Amniotic stem cell (primary cell): ENCODE measurements at regions not wholly inside any gene's neighbourhood (a gene's known extent, or its start where the extent isn't known, plus 50 kb on each side); places are given as distances from the start of the nearest gene placed in this dataset.
A peak's percentile ranks its signal among the peaks of the same experiment; 100 is the strongest.
"Not testable (repeated sequence)": the region's sequence is repeated elsewhere in the genome, so short reads cannot be mapped to it uniquely, and the experiment has no call there.

Experiments
- DNase-seq: peaks from one replicate; lab custom pipeline; 2025; lab: John Stamatoyannopoulos, UW

GRCh38 chr12:129959889-129960288, 56.1 kb upstream of the TMEM132D start:
- DNase-seq: no peak

DNA sequence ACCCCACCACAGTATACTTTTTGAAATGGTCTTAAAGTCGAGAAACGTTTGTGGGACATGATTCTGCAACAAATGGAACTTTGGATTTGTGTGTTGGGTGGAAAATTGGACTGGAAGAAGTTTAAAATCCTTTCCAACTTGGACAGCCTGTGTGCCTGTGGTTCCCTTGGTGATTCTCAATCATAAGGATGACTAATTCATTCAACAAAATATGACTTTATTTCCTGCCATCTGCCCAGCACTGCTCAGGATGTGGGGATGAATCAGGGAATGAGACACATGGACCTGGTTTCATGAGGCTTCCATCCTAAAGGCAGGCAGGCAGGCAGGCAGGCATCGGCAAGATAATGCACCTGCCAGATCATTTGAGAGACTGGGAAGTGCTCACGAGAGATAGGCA, 57.3 kb upstream of the TMEM132D start:
- DNase-seq: peak; percentile 62

DNA sequence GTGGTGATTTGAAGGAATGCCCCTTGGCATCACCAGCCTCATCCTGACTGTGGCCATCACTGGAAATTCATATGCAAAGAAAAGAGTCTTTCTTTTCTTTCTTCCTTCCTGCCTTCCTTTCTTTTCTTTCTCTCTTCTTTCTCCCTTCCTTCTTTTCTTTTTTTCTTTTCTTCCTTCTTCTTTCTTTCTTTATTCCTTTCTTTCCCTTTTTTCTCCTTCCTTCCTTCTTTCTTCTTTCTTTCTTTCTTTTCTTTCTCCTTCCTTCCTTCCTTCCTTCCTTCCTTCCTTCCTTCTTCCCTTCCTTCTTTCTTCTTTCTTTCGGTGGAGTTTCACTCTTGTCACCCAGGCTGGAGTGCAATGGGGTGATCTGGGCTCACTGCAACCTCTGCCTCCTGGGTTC, 58.0 kb upstream of the TMEM132D start:
- no peak for DNase-seq

DNA sequence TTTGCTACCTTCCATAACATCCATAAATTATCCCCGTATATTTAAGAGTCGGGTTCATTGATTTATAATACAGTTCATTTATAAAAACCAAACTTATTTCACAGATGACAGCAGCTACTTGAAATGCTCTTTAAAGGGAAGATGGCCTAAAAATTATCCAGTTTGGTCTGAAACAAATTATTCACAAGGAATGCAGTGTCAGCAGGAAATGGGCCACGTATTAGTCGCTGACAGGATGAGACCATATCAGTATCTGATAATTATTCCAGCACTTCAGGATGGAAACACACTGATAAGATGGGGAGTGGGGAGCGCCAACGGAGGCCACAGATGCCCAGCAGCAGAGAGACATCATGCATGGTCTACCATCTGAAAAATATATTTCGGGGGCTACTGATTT, 60.5 kb upstream of the TMEM132D start:
- no peak for DNase-seq

DNA sequence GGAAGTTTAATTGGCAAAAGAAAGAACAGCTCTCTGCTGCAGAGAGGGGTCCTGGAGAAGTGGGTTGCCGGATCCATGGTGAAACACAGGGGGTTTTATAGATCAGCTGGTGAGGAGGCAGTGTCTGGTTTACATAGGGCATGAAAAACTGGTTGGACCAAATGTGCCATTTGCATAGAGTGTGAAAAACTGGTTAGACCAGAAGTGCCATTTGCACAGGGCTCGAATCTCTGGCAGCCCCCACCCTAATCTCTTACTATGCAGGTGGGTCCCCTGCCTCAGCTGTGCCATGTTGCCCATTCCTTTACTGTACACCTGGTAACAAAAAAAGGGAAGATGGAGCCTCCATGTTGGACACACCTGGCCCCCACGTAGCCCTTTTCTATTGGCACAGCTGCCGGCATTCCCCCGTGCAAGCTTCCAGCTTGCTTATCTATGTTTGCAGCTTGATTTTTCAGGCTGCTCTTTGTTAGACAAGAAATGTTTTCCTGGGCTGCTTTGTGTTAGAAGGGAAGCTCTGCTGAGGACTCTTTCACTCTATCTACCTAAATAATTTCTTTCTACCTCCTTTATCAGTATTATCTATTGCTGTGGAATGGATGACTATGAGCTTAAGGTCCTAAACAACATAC, 61.1 kb upstream of the TMEM132D start:
- DNase-seq: no peak

DNA sequence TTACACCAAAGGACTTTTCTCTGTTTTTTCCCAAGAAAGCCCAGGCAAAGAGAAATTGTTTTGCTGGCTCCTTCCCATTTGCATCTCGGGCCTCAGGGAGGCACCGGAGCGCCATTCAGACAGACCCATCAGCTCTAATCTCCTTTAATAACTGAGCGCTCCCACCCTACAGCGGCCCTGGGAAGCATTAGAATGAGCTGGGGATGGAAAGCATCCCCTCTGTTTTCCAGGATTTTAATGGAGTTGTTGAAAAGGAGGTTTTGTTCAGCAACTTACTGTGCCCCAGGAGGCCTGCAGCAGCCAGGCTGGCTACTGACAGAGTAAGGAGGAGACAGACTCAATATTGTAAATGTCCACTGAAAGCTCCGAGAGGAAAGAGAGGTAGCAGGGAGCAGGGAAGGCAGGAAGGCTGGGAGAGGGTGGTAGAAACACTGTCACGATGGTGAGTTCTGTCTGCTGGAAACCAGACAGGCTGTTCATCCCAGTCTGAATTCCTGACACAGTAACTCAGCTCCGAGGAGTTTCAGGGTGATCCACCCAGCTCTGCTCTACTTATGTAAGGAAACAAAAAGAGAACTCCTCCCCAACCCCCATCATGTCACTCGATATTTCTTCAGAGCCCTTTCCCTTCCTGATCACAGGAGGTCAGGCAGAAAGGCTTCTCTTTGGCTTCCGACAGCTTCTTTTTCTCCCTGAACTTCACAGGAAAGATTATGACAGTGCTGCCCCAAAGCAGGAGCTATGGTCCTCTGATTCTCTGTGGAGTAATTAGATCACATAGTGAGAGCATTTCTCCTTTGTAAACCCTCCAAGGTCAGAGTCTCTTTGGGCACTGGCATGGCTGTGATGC, 62.5 kb upstream of the TMEM132D start:
- peak; percentile 0 for DNase-seq

DNA sequence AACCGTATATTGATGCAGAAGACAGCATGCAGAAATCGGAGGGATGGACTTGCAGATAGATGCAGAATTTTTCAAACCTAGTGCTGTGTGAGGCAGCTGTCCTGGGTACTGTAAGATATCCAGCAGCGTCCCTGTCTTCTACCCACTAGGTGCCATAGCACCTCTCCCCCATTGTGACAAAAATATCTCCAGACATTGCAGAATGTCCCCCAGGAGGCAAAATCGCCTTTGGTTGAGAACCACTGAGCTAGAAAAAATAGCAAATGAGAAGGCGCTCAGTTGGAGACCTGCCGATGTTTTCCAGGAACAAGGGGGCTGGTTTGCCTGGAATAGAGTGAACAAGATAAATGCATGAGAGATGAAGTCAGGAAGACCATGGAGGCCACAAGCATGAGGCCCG, 67.9 kb upstream of the TMEM132D start:
- DNase-seq: no peak

- no peak for DNase-seq
Observed at GRCh38 chr12:129973236-129973961, 69.6 kb upstream of the TMEM132D start.

GRCh38 chr12:129984106-129984505, 80.3 kb upstream of the TMEM132D start:
- no peak for DNase-seq

DNA sequence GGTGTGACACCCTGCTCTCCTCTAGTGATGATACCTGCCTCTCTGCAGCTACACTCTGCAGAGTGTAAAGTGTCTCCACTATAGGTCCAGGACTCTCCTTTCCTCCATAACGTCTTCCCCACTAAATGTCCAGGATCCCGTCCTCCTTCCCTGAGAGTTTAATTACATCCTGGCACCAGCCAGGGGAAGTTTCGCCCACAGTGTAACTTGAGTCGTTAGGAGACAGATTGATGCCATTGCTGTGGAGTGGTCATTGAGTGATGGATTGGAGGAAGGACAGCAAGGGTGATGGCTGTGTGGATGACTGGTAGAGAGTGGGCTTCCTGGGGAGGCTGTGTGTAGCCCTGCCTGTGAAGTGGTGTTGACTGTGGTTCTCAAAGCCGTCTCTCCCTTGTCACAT, 84.0 kb upstream of the TMEM132D start:
- DNase-seq: no peak

- DNase-seq: no peak
Observed at GRCh38 chr12:129994634-129995033, 90.8 kb upstream of the TMEM132D start.

DNA sequence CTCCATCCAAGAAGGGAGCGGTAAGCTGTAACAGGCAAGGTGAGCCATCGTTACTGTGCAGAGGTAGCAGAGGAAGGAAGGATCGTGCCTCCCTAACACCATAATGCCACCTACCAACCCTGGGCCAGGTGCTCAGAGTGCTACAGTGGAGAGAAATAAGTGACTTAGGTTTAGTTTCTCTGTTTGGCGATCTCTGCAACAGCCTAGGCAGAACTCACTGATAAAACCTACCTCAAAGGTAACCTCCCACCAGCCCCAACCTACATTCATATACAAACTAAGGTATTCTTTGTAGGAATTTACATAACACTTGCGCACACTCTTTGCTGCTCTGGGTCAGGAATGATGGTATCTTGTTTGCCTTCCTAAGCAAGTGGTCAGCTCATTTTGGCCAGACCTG, 93.4 kb upstream of the TMEM132D start:
- no peak for DNase-seq

- DNase-seq: not testable (repeated sequence)
Observed at GRCh38 chr12:130004310-130004877, 100.6 kb upstream of the TMEM132D start.

GRCh38 chr12:130007771-130008170, 103.9 kb upstream of the TMEM132D start:
- no peak for DNase-seq

- DNase-seq: no peak
Observed at GRCh38 chr12:130008241-130008640, 104.4 kb upstream of the TMEM132D start.

DNA sequence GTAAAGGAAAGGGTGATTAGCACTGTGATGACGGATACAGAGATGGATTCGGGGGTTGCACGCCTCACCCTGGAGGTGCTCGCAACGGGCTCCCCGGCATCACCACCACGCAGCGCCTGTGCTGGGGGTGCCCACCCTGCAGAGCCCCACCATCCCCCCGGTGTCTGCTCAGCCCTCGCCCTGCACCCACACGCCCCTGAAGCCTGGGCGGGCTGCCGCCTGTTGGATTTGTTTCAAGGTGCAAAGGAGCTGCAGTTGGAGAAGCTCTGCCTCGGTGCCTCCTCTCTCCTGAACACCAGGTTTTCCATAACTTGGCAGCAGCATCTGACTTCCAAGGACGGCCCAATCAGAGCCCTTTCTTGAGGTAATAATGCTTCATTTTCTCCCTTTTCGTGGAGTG, 106.1 kb upstream of the TMEM132D start:
- no peak for DNase-seq

- no peak for DNase-seq
Observed at GRCh38 chr12:130011611-130012385, 108.0 kb upstream of the TMEM132D start.

- DNase-seq: peak; percentile 60
Observed at GRCh38 chr12:130013771-130014484, 110.1 kb upstream of the TMEM132D start.

- no peak for DNase-seq
Observed at GRCh38 chr12:130014485-130014807, 110.6 kb upstream of the TMEM132D start.

GRCh38 chr12:130016194-130016593, 112.4 kb upstream of the TMEM132D start:
- DNase-seq: no peak

DNA sequence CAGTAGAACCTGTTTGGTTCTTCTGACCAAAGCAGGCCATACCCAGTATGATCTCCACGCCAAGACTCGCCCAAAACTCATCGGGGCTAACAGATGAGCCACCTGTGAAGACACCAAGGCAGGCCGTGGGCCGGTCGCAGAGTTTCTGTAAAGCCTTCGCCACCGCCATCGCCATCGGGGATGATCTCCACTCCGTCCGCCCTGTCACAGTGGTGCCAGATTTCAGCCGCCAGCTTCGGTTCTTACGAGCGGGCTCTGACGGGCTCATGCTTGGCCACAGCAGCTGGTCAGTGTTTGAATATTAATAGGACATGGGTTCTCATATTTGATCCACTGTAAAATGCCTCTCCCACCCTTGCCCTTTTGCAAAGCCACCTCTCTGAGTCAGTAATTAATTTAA, 113.2 kb upstream of the TMEM132D start:
- DNase-seq: no peak
